Esophagus muscularis mucosa (tissue), 4 donors: ENCODE measurements at regions not wholly inside any gene's neighbourhood (a gene's known extent, or its start where the extent isn't known, plus 50 kb on each side); places are given as distances from the start of the nearest gene placed in this dataset.

Source experiments
- CTCF ChIP-seq, 3 experiments: fragments of 200-600 bp in 2 of 3; fragments of 450-650 bp in 1 of 3; sonication (generic) in 2 of 3; IDR thresholded peaks; one replicate each; pipeline ENCODE4 v1.5.1; 2017 to 2019; ENCODE audit warnings: antibody characterized with exemption in 3 of 3, mild to moderate bottlenecking in 2 of 3, moderate library complexity in 1 of 3
- EP300 ChIP-seq: sonication (generic); formaldehyde crosslinking; IDR thresholded peaks from one replicate; pipeline ENCODE4 v1.6.1; 2017; ENCODE audit warnings: antibody characterized with exemption
- POLR2A ChIP-seq: fragments of 450-650 bp; IDR thresholded peaks from one replicate; pipeline ENCODE4 v1.6.1; 2017; ENCODE audit warnings: antibody characterized with exemption, moderate library complexity, mild to moderate bottlenecking, low read depth
- POLR2AphosphoS5 ChIP-seq, 2 donors: sonication (generic); formaldehyde crosslinking; IDR thresholded peaks; one replicate each; pipeline ENCODE4 v1.6.1; 2017; ENCODE audit warnings: antibody characterized with exemption in 2 of 2

GRCh38 chr5:63495225-63495624, 467.0 kb downstream of the HTR1A start:
- TF ChIP-seq CTCF (IDR thresholded peaks at IDR 0.05): no peak
- no peak for TF ChIP-seq POLR2A
- no peak for TF ChIP-seq POLR2AphosphoS5 (IDR thresholded peaks at IDR 0.05)
- no peak for TF ChIP-seq EP300
